Endothelial cell of umbilical vein (primary cell): ENCODE measurements at regions not wholly inside any gene's neighbourhood (a gene's known extent, or its start where the extent isn't known, plus 50 kb on each side); places are given as distances from the start of the nearest gene placed in this dataset.

Source experiments
- BruUV-seq: library from RNA; stranded (reverse); fragments of 400-500 nt; replicated peaks from 2 replicates; lab custom pipeline; 2021; lab: Mats Ljungman, UMichigan
- CTCF ChIA-PET: fragments of 300-600, 350-600 bp; sonication (Branson Sonifier 250); formaldehyde crosslinking; loops from one replicate; lab custom pipeline; 2021; ENCODE audit warnings: antibody characterized with exemption, inconsistent platforms; lab: Charles Lee
- POLR2A ChIA-PET: fragments of 300-600, 350-600 bp; sonication (Branson Sonifier 250); formaldehyde crosslinking; loops from one replicate; lab custom pipeline; 2021; ENCODE audit warnings: antibody characterized with exemption, inconsistent platforms; lab: Charles Lee
- DNase-seq: peaks from one replicate; pipeline ENCODE4 v3.0.0-alpha.2; 2011; ENCODE audit warnings: low read depth, low spot score
- FAIRE-seq: peaks from 2 replicates; lab custom pipeline; 2011; peaks lifted over from hg19 to GRCh38; lab: Jason Lieb, UNC
- H2AFZ ChIP-seq: 2 replicates; pipeline ENCODE4 v1.6.0; 2012; ENCODE audit warnings: low read depth, low read length, control low read depth, inconsistent platforms
- H3K27ac ChIP-seq: 2 replicates; pipeline ENCODE4 v1.5.1; 2011; ENCODE audit warnings: low read depth, mild to moderate bottlenecking, control low read depth, low read length, moderate library complexity; ENCODE audit not compliant: insufficient read depth
- H3K27me3 ChIP-seq, 2 experiments: 2 replicates each; pipeline versions ENCODE4 v1.6.0 to v1.6.1; 2011; ENCODE audit warnings: low read length in 2 of 2, mixed read lengths in 1 of 2; ENCODE audit not compliant: control insufficient read depth in 2 of 2, insufficient read depth in 2 of 2
- H3K36me3 ChIP-seq, 2 experiments: 2 replicates in 1 of 2; 3 replicates in 1 of 2; pipeline ENCODE4 v1.5.1; 2011; ENCODE audit warnings: low read length in 2 of 2, mild to moderate bottlenecking in 1 of 2, moderate library complexity in 1 of 2; ENCODE audit not compliant: control insufficient read depth in 2 of 2, insufficient read depth in 2 of 2; ENCODE audit errors: extremely low read depth in 1 of 2
- H3K4me1 ChIP-seq: 3 replicates; pipeline ENCODE4 v1.5.1; 2011; ENCODE audit warnings: mild to moderate bottlenecking, low read length; ENCODE audit not compliant: control insufficient read depth, insufficient read depth; ENCODE audit errors: extremely low read depth
- H3K4me2 ChIP-seq: 2 replicates; pipeline ENCODE4 v1.6.1; 2011; ENCODE audit warnings: low read length, control low read depth, mixed read lengths; ENCODE audit not compliant: insufficient read depth
- H3K4me3 ChIP-seq, 3 experiments: fragments of 200-600 bp in 1 of 3; sonication (generic), shearing (Covaris generic) in 1 of 3; replicated peaks in 1 of 3; 2 replicates each; pipeline ENCODE4 v1.5.1; 2011 to 2016; ENCODE audit warnings: control low read depth in 3 of 3, low read length in 3 of 3, mild to moderate bottlenecking in 2 of 3, inconsistent platforms in 1 of 3, low read depth in 1 of 3, moderate library complexity in 1 of 3; ENCODE audit not compliant: insufficient read depth in 1 of 3
- H3K79me2 ChIP-seq: 2 replicates; pipeline ENCODE4 v1.6.0; 2012; ENCODE audit warnings: low read length, inconsistent platforms; ENCODE audit not compliant: control insufficient read depth, insufficient read depth
- H3K9ac ChIP-seq: replicated peaks from 2 replicates; pipeline ENCODE3; 2011; ENCODE audit warnings: low read length, control low read depth; ENCODE audit not compliant: insufficient read depth; ENCODE audit errors: extremely low read depth
- H3K9me1 ChIP-seq: replicated peaks from 3 replicates; pipeline ENCODE4 v1.6.0; 2011; ENCODE audit warnings: mild to moderate bottlenecking, low read length; ENCODE audit not compliant: control insufficient read depth, insufficient read depth; ENCODE audit errors: extremely low read depth
- H3K9me3 ChIP-seq: replicated peaks from 2 replicates; pipeline ENCODE4 v1.5.1; 2012; ENCODE audit warnings: low read length, inconsistent platforms; ENCODE audit not compliant: control insufficient read depth, insufficient read depth
- H4K20me1 ChIP-seq: replicated peaks from 2 replicates; pipeline ENCODE3; 2011; ENCODE audit warnings: mild to moderate bottlenecking, low read length; ENCODE audit not compliant: control insufficient read depth, insufficient read depth; ENCODE audit errors: extremely low read depth
- FOS ChIP-seq: IDR thresholded peaks from 2 replicates; pipeline ENCODE4 v1.6.1; 2011; ENCODE audit warnings: mild to moderate bottlenecking, low read length, moderate library complexity, borderline replicate concordance; ENCODE audit not compliant: insufficient read depth
- GATA2 ChIP-seq: IDR thresholded peaks from 2 replicates; pipeline ENCODE4 v1.7.0; 2011; ENCODE audit warnings: low read depth, mild to moderate bottlenecking, moderate library complexity, mixed read lengths, low read length; ENCODE audit not compliant: insufficient read length, insufficient read depth
- MAX ChIP-seq: IDR thresholded peaks from 2 replicates; pipeline ENCODE4 v1.6.1; 2011; ENCODE audit not compliant: insufficient read depth, insufficient read length
- POLR2A ChIP-seq: IDR thresholded peaks from 2 replicates; pipeline ENCODE4 v1.6.1; 2012; ENCODE audit warnings: low read depth, mild to moderate bottlenecking, control low read depth, low read length
- POLR2AphosphoS5 ChIP-seq: IDR thresholded peaks from 2 replicates; pipeline ENCODE4 v1.6.1; 2012; ENCODE audit warnings: low read depth, mild to moderate bottlenecking, control low read depth, low read length, moderate library complexity; ENCODE audit not compliant: insufficient read depth
- dilution Hi-C: fragments of 300-500 bp; cut with MboI; formaldehyde crosslinking; loops from one replicate; pipeline ENCODE4 v1.15.0; 2019; ENCODE audit warnings: low sequenced_read_pairs; ENCODE audit not compliant: extremely low pct_ligation_motif_present
- intact Hi-C: fragments of 100-400 bp; cut with micrococcal nuclease; formaldehyde crosslinking; loops from one replicate; pipeline ENCODE4 v1.10.0; 2022

- no peaks in the 10 kb centered on the region for H3K79me2 ChIP-seq
- intact Hi-C loops = loop anchor here (5.0 kb wide), 1 partner anchor 591 kb away; no protein-coding TSS in a partner anchor
- H3K36me3 ChIP-seq = no peaks in the 10 kb centered on the region
- no peak overlapping the region for H3K4me2 ChIP-seq
- ChIA-PET POLR2A (no interaction called here), CTCF (interaction anchor here (0.9 to 1.7 kb wide), 2 partner anchors 348 to 591 kb away, joined by 5 to 12 read pairs; no protein-coding TSS in a partner anchor)
- H3K27me3 ChIP-seq = peaks cover 4 to 10% of the 10 kb centered on the region in 2 experiments
- no peak for TF ChIP-seq FOS
- H3K9me3 ChIP-seq = no peaks in the 10 kb centered on the region
- H2AFZ ChIP-seq = no peak overlapping the region
- DNase-seq (no peak), FAIRE-seq (no peak)
- H3K9me1 ChIP-seq = no peaks in the 10 kb centered on the region
- no peaks in the 10 kb centered on the region for H4K20me1 ChIP-seq
- no peak overlapping the region for H3K4me3 ChIP-seq
- no peaks in the 10 kb centered on the region for H3K4me1 ChIP-seq
- dilution Hi-C loops = no loop called here
- BruUV-seq = no TSS peak
- no peak overlapping the region for H3K27ac ChIP-seq
- H3K9ac ChIP-seq = no peak overlapping the region
Observed at GRCh38 chr2:173750831-173751230, 214.3 kb downstream of the SP3 start.

GRCh38 chr2:173751245-173751975 lies 213.8 kb downstream of the SP3 start:
- ChIA-PET POLR2A (no interaction called here), CTCF (interaction anchor here (1.7 kb wide), 1 partner anchor 349 kb away, joined by 12 read pairs; no protein-coding TSS in a partner anchor)
- Histone ChIP-seq H3K9me1 (no peaks in the 10 kb centered on the region), H3K4me2 (no peak overlapping the region), H3K36me3 (no peaks in the 10 kb centered on the region), H3K4me1 (no peaks in the 10 kb centered on the region), H3K79me2 (no peaks in the 10 kb centered on the region), H3K4me3 (no peak overlapping the region), H3K27me3 (peaks cover 6 to 10% of the 10 kb centered on the region in 2 experiments), H2AFZ (no peak overlapping the region), H3K9ac (no peak overlapping the region), H3K9me3 (no peaks in the 10 kb centered on the region), H4K20me1 (no peaks in the 10 kb centered on the region), H3K27ac (no peak overlapping the region)
- BruUV-seq = no TSS peak
- intact Hi-C loops = loop anchor here (5.0 kb wide), 1 partner anchor 591 kb away; no protein-coding TSS in a partner anchor
- dilution Hi-C loops = no loop called here
- TF ChIP-seq MAX (no peak), POLR2A (no peak), FOS (no peak), GATA2 (no peak), POLR2AphosphoS5 (no peak)
- FAIRE-seq = no peak
- DNase-seq = no peak
